K562 (cell line): ENCODE measurements at regions not wholly inside any gene's neighbourhood (a gene's known extent, or its start where the extent isn't known, plus 50 kb on each side); places are given as distances from the start of the nearest gene placed in this dataset.

Experiments used
- ATAC-seq: fragments of 200-7000 bp; cut with Tn5 transposase; 3 replicates; pipeline ENCODE4 v1.9.1; 2020; ENCODE audit warnings: moderate library complexity
- BruUV-seq: library from RNA; stranded (reverse); fragments of 400-500 nt; replicated peaks from 2 replicates; lab custom pipeline; 2021; lab: Mats Ljungman, UMichigan
- CTCF ChIA-PET: fragments of 300-600 bp; formaldehyde crosslinking; extraction: SDS; loops from one replicate; lab custom pipeline; 2021; ENCODE audit warnings: low intra/inter-chr PET ratio; lab: Yijun Ruan, JAX
- POLR2A ChIA-PET: fragments of 300-600, 350-650 bp; sonication (Branson Sonifier 250); formaldehyde crosslinking; extraction: SDS; loops from one replicate; lab custom pipeline; 2021; ENCODE audit warnings: antibody characterized with exemption, inconsistent platforms; lab: Yijun Ruan, JAX
- DNase-seq, 4 experiments: peaks; one replicate each; pipeline versions ENCODE4 v3.0.0 to v3.0.0-alpha.2; 2011 to 2018; ENCODE audit warnings: low spot score in 3 of 4, mixed read lengths in 3 of 4; ENCODE audit errors: extremely low read depth in 1 of 4
- FAIRE-seq: peaks from 2 replicates; lab custom pipeline; 2011; peaks lifted over from hg19 to GRCh38; lab: Jason Lieb, UNC
- H2AFZ ChIP-seq: 2 replicates; pipeline ENCODE4 v1.6.0; 2011; ENCODE audit warnings: low read depth, low read length, control low read depth, inconsistent platforms
- H3K27ac ChIP-seq: fragments of 200-600 bp; 3 replicates; pipeline ENCODE4 v1.8.0; 2011; ENCODE audit warnings: low read depth, mild to moderate bottlenecking, control low read depth, inconsistent platforms, low read length, moderate library complexity, mixed read lengths; ENCODE audit errors: extremely low read depth
- H3K27me3 ChIP-seq, 2 experiments: fragments of 300-600 bp in 1 of 2; 2 replicates in 1 of 2; 3 replicates in 1 of 2; pipeline versions ENCODE4 v1.6.0 to v1.8.0; 2011; ENCODE audit warnings: inconsistent platforms in 2 of 2, low read length in 2 of 2, mild to moderate bottlenecking in 1 of 2, mixed read lengths in 1 of 2, moderate library complexity in 1 of 2; ENCODE audit not compliant: control insufficient read depth in 2 of 2, insufficient read depth in 2 of 2
- H3K36me3 ChIP-seq: fragments of 300-600 bp; 3 replicates; pipeline ENCODE4 v1.8.0; 2011; ENCODE audit warnings: mild to moderate bottlenecking, low read length, inconsistent platforms; ENCODE audit not compliant: control insufficient read depth, insufficient read depth
- H3K4me1 ChIP-seq, 2 experiments: fragments of 200-600 bp in 1 of 2; replicated peaks in 1 of 2; 2 replicates in 1 of 2; 3 replicates in 1 of 2; pipeline versions ENCODE4 v1.5.1 to v1.8.0; 2011; ENCODE audit warnings: inconsistent platforms in 2 of 2, low read length in 2 of 2, mild to moderate bottlenecking in 1 of 2, mixed read lengths in 1 of 2, moderate library complexity in 1 of 2; ENCODE audit not compliant: control insufficient read depth in 2 of 2, insufficient read depth in 2 of 2
- H3K4me2 ChIP-seq: 2 replicates; pipeline ENCODE4 v1.6.1; 2011; ENCODE audit warnings: low read length, control low read depth, inconsistent platforms, mixed read lengths; ENCODE audit not compliant: insufficient read depth
- H3K4me3 ChIP-seq: fragments of 200-600 bp; sonication (generic), shearing (Covaris generic); 2 replicates; pipeline ENCODE4 v1.5.1; 2016; ENCODE audit warnings: control low read depth, inconsistent platforms
- H3K79me2 ChIP-seq: fragments of 200-600 bp; 3 replicates; pipeline ENCODE4 v1.8.0; 2011; ENCODE audit warnings: low read length, inconsistent platforms; ENCODE audit not compliant: control insufficient read depth, insufficient read depth
- H3K9ac ChIP-seq, 2 experiments: 2 replicates each; pipeline versions ENCODE4 v1.6.0 to v1.6.1; 2011; ENCODE audit warnings: low read depth in 2 of 2, low read length in 2 of 2, control low read depth in 1 of 2, inconsistent platforms in 1 of 2, mild to moderate bottlenecking in 1 of 2, mixed read lengths in 1 of 2; ENCODE audit not compliant: insufficient read depth in 1 of 2
- H3K9me1 ChIP-seq: one replicate; pipeline ENCODE4 v1.6.0; 2011; ENCODE audit warnings: inconsistent platforms, mild to moderate bottlenecking, low read length, moderate library complexity; ENCODE audit not compliant: control insufficient read depth, insufficient read depth
- H3K9me3 ChIP-seq: replicated peaks from 2 replicates; pipeline ENCODE4 v1.5.1; 2011; ENCODE audit warnings: low read depth, low read length, inconsistent platforms; ENCODE audit not compliant: control insufficient read depth, insufficient read depth
- H4K20me1 ChIP-seq: replicated peaks from 2 replicates; pipeline ENCODE4 v1.6.1; 2011; ENCODE audit warnings: low read length, inconsistent platforms, mixed read lengths; ENCODE audit not compliant: control insufficient read depth, insufficient read depth
- C11orf30 ChIP-seq: fragments of 450-650 bp; IDR thresholded peaks from 2 replicates; pipeline ENCODE4 v1.6.1; 2016; ENCODE audit warnings: low read depth, mild to moderate bottlenecking
- CREB1 ChIP-seq, 2 experiments: sonication (generic) in 1 of 2; formaldehyde crosslinking in 1 of 2; IDR thresholded peaks; 2 replicates each; pipeline versions ENCODE4 v1.6.1 to v1.8.0; 2012 to 2022; ENCODE audit warnings: inconsistent platforms in 1 of 2, mild to moderate bottlenecking in 1 of 2, missing genetic modification reagents in 1 of 2, moderate library complexity in 1 of 2
- MAFG ChIP-seq: fragments of 450-650 bp; conservative IDR thresholded peaks from 2 replicates; pipeline ENCODE4 v1.6.1; 2016; ENCODE audit warnings: missing genetic modification characterization, missing compliant biosample characterization
- MAFK ChIP-seq: IDR thresholded peaks from 2 replicates; pipeline ENCODE4 v1.6.1; 2011; ENCODE audit warnings: low read length, improper control_type of control experiment
- MIER1 ChIP-seq: fragments of 450-650 bp; IDR thresholded peaks from 2 replicates; pipeline ENCODE4 v1.6.1; 2016; ENCODE audit warnings: antibody characterized with exemption, mild to moderate bottlenecking, low read depth
- ZC3H4 ChIP-seq: sonication (generic); formaldehyde crosslinking; IDR thresholded peaks from 2 replicates; pipeline ENCODE4 v1.9.0; 2021; ENCODE audit warnings: missing genetic modification reagents, borderline replicate concordance
- ZFP36 ChIP-seq: fragments of 150-350 bp; IDR thresholded peaks from 2 replicates; pipeline ENCODE4 v1.6.1; 2018; ENCODE audit warnings: low read length, low read depth; ENCODE audit not compliant: partially characterized antibody
- ZKSCAN1 ChIP-seq: fragments of 150-350 bp; IDR thresholded peaks from 2 replicates; pipeline ENCODE4 v1.6.1; 2016; ENCODE audit warnings: low read depth, low read length
- ZNF224 ChIP-seq: sonication (generic); formaldehyde crosslinking; IDR thresholded peaks from 2 replicates; pipeline ENCODE4 v1.8.0; 2022; ENCODE audit warnings: mild to moderate bottlenecking, missing genetic modification reagents
- ZNF316 ChIP-seq: fragments of 450-650 bp; IDR thresholded peaks from 2 replicates; pipeline ENCODE4 v1.6.1; 2016
- WGBS: fragments of 100-300 bp; shearing (Covaris generic); methylation state at CpG from one replicate; pipeline ENCODE4 v1.1.6; 2016; ENCODE audit warnings: low coverage, mixed read lengths; ENCODE audit not compliant: insufficient coverage; ENCODE audit errors: missing lambda C conversion rate; 5-methylcytosine and 5-hydroxymethylcytosine counted together
- in situ Hi-C: fragments of 300-500 bp; cut with MboI; formaldehyde crosslinking; loops from 4 replicates; pipeline ENCODE4 v1.15.0; 2018; ENCODE audit warnings: inconsistent platforms, mixed read lengths
- intact Hi-C: fragments of 100-400 bp; cut with micrococcal nuclease; formaldehyde crosslinking; loops from 2 replicates; pipeline ENCODE4 v1.14.2; 2022

GRCh38 chr6:81826784-81827183 lies 74.3 kb upstream of the TENT5A start:
- WGBS = 0% methylated on average over 1 of the region's 1 CpG
- Histone ChIP-seq H2AFZ (no peak overlapping the region), H3K9me3 (no peaks in the 10 kb centered on the region), H3K4me3 (no peak overlapping the region), H4K20me1 (no peaks in the 10 kb centered on the region), H3K27me3 (no peaks in the 10 kb centered on the region), H3K79me2 (no peaks in the 10 kb centered on the region), H3K9ac (no peak overlapping the region), H3K9me1 (no peaks in the 10 kb centered on the region), H3K4me2 (no peak overlapping the region), H3K4me1 (no peaks in the 10 kb centered on the region), H3K36me3 (no peaks in the 10 kb centered on the region), H3K27ac (no peak overlapping the region)
- in situ Hi-C loops (no loop called here), intact Hi-C loops (no loop called here)
- no TSS peak for BruUV-seq
- TF ChIP-seq ZKSCAN1 = no peak
- TF ChIP-seq MIER1 = no peak
- peak; percentile 77 for TF ChIP-seq ZNF316
- TF ChIP-seq MAFG (tag) = peak; percentile 38; the same call in 1 of the 2 replicates
- TF ChIP-seq CREB1 (IDR thresholded peaks at IDR 0.05) = no peak
- no peak for TF ChIP-seq CREB1 (CRISPR knock-in tag; IDR thresholded peaks at IDR 0.05)
- peak; percentile 15; the same call in 1 of the 2 replicates for TF ChIP-seq MAFK
- TF ChIP-seq ZNF224 (CRISPR knock-in tag) = no peak
- no peak for TF ChIP-seq ZC3H4 (CRISPR knock-in tag)
- peak; percentile 43; the same call in 1 of the 2 replicates for TF ChIP-seq C11orf30
- TF ChIP-seq ZFP36 = no peak
- DNase-seq (no peak), ATAC-seq (no peak), FAIRE-seq (no peak)
- POLR2A ChIA-PET = no interaction called here
- CTCF ChIA-PET = no interaction called here
